Stimulated activated CD8-positive, alpha-beta memory T cell treated with anti-CD3 and anti-CD28 coated beads, Interleukin-12 subunit alpha, Interleukin-12 subunit beta, amount 100 ng/mL, for 4 hours (primary cell): ENCODE measurements at regions not wholly inside any gene's neighbourhood (a gene's known extent, or its start where the extent isn't known, plus 50 kb on each side); places are given as distances from the start of the nearest gene placed in this dataset.

Experiments
- DNase-seq: peaks from one replicate; pipeline ENCODE4 v3.0.0-alpha.2; 2020; ENCODE audit warnings: low read depth

DNA sequence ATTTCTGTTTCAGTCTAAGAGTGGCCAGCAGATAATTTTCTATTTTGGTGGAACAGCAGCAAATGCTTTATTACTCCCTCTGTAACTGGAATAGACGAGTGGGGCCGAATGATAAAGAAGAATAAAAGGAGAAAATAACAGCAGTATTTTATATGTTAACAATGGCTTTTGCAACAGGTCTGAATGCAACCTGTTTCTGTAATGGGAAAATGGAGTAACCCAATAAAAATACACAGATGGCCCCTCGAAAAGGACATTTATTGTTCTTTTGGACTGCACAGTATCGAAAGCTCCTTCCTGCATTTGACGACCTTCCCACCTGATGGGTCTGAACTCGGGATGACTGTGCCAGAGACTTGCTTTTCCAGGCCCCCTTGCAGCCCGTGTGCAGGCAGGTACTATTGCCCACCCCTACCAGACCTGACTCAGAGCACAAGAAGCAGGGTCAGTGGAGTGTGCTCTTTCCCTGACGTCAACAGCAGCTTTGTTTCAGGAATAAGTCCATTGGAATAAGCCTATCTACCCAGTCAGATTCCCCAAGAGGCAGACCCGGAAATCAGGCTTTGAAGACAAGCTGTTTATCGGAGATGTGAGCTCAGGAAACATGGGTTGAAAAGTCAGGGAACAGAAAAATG is 306.5 kb upstream of the NEBL start:
- DNase-seq, result no peak

DNA sequence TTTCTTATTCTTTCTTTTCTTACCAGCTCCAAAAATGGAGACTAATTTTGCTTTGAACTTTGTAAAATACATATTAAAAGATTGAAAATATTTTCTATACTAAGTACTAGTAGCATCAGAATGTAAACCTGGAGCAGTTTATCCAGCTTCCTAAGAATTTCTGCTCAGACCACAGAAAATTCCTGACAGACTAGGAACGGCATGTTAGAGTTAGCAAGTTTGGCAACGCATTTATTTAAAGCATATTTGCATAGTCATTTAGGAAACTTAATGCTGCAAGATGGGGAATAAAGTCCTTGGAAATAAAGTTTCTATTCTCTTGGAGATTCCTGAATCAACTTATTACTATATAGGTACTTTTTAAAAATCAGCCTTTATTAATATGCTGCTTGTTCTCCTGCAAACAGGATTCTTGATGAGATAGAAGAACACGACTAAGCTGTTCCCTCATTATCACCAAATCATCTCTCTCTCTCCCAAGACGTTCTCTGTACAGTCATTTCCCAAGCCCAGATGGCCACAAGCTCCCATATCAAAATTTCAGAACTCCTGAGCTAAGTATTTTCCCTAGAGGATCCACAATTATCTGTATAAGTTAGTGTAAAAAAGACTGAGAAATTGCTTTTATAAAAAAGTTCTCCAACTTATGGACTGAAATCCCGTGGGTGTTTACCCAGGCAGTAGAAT is 305.8 kb upstream of the NEBL start:
- DNase-seq, result no peak

DNA sequence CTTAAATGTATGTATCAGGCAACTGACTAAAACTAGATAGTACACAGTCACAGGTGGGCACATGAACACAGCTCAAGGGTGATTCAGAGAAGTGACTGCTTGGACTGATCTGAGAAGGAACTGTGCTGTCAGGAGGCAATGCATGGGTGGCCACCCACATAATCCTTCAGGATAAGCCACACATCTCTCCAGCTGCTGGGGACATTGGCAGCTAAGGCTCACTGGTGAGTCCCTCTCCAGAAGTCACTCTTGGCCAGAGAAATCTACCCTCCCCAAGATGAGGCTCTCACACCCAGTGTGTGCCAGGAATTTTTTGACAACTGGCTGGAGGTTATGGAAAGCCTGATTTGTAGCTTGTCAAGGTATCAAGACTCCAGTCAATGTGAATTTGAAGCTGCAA is 302.4 kb upstream of the NEBL start:
- no peak for DNase-seq

DNA sequence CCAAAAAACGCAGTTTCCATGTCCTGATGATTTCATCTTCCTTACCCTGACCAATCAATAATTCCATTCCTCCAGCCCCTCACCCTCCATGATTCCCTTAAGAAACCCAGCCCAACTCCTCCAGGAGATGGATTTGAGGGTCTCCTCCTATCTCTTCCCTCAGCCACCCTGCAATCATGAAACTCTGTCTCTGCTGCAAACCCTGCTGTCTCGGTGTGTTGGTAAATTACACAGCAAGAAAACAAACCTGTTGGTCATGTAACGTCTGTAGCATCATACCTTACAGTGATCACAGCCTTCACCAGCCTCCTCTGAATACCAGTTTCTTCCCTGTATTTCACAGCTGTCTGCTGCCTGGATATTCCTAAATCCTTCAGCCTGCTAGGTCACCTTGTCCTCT is 300.7 kb upstream of the NEBL start:
- no peak for DNase-seq

DNA sequence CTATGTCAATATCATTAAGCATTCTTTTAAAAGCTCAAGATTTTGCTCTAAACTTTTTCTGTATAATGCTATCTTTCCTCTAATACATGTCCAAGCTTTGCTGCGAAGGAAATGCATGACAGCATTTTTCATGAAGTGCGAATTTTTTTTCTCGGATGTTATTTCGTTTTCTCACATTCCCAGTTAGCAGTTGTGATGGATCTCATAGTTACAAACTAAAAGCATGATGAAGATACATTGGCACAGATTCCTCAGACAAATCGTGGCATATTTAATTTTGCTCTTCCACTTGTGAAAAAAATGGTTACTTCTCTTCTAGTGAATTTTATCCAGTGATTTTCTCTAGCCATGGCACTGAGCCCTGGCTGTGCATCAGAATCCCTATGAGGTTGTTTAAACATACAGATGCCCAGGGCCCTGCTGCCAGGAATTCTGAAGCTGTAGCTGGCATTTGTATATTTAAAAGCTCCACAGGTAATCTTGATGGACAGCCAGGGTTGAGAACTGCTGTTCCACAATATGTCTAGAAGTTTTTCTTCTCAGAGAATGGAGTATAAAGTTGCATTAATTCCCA is 299.8 kb upstream of the NEBL start:
- DNase-seq, result no peak

DNA sequence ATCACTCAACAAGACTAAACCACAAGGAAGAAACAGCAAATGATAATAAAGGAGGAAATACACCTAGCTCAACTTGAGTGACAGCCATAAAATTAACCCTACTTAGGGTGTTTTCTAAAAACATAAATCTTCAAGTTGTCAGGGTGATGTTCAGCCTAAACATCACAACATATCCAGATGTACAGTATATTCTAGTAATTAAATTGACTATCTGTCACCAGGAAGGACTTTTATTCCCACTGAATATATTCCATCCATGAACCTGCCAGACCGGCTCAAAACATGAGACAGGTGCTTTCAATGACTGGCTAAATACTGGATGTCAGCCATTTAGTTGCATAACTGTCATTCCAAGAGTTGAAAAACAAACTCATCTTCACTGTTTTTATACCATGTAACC is 298.1 kb upstream of the NEBL start:
- DNase-seq, result no peak

DNA sequence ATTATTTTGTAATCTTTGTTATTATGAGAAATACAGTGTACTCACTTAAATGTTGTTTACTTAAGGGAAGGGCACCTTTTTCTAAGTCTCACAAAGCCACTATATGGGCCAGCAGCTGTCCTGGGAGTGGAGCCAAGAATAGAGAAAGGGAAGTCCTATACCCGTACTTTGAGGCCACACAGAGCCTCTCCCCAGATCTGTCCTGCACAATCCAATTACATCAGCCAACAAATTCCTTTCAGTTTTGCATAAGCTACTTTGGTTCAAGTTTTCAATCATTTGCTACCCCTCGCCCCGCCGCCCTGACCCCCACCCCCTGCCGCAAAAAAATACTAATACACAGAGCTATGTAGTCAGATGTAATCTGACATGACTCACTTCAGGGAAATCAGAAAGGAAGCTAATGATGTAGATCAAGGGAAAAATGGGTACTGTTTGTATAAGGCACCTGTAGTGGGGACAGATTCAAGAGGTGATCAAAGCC is 297.4 kb upstream of the NEBL start:
- no peak for DNase-seq

DNA sequence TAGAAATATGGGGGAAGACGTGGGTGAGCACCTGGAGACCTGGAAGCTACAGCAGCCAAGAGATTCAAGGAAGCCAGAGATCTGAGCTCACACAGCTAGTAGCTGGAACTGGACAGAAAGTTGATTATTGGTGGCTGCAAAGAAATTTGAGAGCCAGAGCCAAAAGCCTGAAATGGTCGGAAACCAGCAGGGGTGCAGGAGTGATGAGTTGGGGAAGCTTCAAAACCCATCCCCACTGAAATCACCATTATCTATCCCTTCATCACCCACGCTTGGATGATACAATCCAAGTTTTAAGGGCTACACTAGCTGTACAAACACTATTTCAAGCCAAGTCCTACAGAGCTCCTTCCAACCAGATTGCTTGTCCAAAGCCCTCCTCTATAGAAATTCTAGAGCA is 296.1 kb upstream of the NEBL start:
- DNase-seq, result no peak

DNA sequence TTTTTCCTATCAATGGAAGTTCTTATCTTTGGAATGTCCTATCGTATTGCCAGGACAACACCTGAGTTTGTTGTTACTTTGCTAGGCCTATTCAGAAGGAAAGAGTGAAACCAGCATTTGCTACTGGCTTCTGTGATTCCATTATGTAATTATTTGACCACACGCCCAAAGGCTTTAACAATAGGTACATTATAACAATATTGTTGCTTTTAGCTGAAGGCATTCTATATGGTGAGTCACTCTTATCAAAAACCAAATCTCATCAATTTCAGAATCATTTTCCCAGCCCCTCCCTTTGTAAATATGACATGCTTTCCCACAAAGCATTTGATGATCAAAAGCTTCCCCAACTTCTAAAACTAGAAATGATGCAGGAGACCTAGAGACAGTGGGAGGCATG is 294.4 kb upstream of the NEBL start:
- DNase-seq, result no peak

DNA sequence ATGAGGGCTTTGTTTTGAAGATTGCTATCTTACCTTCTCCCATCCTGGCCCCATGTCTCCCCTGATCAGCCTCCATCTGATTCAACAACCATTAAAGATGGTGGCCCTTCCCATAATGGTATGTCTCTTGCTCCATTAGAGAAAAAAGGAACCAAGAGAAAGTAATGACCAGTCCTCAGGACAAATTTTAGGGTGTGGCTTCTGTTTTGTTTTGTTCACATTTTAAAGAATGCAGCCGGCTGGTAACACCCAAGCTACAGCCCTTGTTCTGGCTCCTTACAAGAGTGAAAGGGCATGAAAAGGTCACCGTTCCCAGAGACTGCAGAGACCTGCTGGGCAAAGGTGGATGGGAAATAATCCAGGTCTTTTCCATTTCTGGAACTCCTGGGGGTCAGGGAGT is 287.9 kb upstream of the NEBL start:
- no peak for DNase-seq

DNA sequence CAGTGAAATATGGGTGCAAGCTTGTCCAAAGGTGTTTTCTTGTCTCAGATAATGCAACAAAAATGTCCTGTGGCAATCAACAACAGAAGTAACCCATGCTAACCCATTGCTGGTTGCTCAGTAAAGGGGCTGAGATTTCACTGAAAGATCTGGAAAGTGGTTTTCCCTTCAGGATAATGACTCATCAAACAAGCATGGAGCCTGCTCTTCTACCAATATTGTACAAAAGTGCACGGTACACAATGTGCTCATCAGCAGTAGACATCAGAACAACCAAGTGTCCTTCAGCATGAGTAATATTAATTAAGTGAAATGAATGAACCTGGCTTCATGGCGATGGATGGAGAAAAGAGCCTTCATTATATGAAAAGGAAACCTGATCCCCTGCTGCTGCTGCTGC is 287.1 kb upstream of the NEBL start:
- no peak for DNase-seq

DNA sequence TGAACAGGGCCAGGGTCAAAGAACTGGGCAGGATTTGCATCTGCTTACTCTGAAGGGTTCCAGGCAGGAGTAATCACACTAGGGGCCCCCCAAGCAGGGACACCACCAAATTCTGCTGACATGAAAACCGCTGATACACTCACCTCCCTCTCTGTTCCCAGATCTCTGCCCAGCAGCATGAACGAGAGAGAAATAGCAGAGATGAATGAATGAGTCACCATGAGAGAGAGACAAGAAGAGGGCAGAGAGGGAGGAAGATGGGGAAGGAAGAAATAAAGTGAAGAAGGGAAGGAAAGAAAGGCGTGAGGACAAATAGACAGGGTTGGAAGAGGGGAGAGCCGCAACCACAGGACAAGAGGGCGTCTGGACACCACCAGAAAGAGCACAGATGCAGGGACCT is 285.9 kb upstream of the NEBL start:
- DNase-seq, result no peak

DNA sequence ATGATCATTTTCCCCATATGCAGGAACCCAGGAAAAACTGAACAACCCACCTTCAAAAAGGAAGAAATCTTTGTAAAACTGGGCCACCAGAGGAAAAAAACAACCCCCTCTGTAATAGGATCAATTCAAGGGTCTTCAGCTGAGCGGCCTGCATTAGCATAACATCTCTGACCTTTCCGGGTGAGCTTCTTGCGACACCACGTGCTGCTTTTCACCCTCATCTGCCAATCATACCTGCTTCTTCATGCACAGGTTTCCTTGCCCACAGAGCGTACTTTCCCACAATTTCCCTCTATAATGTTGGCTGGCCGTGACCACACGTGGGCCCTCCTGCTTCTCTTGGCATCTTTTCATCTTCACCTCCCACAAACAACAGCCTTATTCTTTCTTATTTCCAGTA is 284.3 kb upstream of the NEBL start:
- no peak for DNase-seq

DNA sequence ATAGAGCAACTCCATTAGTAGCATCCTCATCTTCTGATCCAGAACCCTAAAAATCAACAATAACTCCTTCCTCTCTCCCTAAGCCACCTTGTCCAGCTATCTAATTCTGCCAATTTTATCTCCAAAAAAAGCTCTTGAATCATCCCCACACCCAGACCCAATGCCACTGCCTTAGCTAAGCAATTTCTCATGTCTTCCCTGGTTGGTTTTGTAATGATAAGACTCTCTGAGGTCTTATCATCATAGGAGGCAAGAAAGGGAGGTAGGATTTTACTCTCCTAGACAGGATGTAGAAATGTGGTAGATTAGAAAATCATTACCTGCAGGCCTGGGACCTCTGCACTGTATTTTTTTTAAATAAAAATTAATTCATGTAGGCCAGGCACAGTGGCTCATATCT is 283.5 kb upstream of the NEBL start:
- no peak for DNase-seq

DNA sequence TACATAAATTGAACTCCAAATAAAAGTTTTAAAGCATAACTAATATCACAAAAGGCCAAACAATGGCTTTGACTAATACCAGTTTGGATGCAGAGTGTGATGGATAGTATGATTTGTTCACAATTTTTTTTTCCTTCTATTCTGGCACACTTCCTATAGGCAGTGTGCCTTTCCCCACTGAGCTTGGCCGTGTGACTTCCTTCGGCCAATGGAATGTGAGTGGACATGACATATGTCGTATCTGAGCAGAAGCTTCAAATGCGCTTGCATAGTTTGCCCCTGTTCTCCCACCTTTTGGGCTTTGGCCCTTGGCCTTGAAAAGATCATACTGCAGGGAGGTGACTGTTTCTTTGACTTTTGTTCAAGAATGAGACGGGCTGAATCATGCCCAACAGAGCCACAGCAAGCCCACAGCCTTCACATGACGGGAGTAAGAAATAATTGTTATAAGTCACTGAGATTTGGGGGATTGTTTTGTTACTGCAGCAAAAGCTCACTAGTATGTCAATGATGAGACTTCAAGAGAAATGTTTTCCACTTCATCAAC is 279.9 kb upstream of the NEBL start:
- DNase-seq, result no peak

DNA sequence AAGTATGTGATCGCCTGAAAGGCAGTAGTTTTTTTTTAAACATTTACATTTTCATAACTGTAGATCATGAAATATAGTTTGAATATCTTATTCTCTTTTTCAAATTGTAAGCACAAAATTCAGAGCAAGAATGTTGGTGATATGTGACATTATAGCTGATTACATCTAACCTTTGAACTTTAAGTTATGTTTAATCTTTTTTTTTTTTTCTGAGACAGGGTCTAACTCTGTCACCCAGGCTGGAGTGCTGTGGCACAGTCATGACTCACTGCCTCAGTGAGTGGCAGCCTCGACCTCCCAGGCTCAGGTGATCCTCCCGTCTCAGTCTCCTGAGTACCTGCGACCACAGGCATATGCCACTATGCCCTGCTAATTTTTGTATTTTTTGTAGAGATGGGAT is 278.7 kb upstream of the NEBL start:
- no peak for DNase-seq

DNA sequence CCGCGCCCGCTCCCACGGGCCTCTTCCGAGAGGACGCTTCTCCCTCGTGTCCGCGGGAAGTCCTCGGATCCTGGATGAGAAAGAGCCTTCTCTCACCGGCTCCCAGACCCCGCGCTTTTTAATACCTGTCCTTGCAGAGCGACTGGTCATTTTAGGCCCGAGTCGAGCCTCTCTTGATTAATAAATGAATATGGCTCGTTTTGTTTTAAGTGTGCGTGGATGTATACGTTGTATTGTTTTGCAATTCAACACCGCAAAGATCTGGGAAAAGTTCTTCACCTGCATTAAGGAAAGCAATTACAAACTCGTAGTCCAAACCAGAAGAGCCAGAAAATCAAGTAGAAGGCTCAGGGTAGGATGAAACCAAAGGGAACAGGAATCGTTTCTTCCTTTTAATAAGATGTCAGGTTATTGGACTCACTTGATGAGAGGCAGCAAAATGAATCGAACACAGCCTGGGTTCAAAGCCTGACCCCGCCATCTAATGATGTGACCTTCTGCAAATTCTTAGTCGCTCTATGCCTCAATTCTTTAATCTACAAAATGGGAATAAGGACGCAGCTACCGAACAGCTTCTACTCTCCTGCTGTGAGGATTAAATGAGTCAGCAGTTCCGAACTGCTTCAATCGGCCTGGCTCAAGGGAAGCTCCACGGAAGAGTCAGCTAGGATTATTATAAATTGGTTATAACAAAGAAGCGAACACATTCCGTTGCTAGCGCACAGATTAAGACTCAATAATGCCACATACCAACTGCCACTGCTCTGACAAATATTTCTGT is 277.8 kb upstream of the NEBL start:
- no peak for DNase-seq

DNA sequence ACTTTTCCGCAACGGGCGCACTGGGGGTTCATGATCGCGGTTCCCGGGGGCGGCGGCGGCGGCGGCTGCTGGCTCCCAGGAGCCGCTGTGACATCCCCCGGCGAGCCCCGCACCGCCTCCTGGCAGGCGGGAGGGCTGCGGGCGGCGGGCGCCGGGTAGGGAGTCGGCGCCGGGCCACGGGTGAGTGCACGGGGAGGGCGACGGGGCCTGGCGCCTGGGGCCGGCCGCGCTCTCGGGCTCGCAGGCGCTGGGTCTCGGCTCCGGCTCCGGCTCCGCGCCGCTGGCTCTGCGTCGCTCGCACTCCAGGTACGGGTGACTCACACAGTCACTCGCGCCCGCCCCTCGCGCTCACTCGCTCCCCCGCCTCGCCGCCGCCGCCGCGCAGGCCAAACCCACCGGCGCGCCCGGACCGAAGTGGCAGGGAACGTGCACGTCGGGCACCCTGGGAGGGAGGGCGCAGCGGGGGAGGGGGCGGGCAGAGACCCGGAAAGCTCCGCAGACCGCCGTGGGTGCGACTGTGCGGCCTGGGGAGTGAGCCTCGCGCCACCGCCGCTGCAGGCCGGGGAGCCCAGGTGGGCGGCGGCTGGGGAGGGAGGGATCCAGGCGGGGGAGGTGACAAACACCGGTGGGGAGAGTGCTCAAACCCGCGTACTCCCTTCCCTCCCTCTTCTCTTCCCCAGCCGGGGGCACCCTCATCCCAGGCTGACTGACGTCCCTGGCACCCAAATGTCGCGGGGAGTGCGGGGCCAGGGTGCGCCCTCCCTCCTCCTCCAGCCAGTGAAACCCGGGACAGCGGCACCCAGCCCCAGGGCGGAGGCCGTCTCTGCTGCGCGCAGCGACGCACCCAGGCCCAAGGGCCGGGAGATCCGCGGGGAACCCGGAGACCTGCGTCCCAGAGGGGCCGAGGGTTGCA is 276.9 kb upstream of the NEBL start:
- peak; percentile 2 for DNase-seq

DNA sequence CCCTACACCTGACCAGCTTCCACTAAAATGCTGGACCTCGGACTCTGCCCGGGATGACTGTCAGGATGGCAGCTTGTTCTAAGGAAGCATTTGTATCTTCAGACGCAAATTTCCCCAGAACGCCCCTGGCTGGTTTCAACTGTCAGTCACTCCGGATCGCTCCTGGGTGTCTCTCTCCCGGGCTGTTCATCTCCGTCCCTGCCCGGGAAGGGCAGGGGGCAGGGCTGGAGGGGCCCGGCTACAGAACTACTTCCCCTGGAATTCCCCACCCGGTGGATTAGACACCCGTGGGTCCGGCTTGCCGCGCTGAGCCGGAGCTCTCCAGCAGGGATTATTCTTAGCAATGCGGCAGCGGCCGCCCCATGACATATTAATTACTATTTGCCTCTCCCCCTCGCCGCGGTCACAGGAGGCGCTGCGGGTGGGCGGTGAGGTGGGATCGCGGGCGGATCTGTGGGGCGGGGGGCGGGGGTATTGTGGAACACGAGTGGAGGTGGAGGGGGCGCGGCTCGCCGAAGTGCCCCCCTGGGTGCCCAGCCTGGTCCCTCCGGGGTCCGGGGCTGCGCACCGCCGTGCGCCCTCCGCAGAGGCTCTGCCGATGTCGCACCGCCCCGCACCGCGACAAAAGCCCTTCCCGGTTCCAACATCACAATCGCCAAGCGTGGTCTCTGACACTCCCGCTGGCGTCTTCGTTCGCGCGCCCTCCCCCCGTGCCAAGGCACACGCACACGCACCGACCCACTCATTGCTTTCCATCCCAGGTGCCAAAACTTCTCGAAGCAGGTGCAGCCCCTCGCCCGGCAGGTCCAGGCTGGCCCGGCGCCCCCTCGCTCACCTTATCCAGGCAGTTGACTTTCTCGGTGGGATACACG is 276.1 kb upstream of the NEBL start:
- DNase-seq, result no peak

DNA sequence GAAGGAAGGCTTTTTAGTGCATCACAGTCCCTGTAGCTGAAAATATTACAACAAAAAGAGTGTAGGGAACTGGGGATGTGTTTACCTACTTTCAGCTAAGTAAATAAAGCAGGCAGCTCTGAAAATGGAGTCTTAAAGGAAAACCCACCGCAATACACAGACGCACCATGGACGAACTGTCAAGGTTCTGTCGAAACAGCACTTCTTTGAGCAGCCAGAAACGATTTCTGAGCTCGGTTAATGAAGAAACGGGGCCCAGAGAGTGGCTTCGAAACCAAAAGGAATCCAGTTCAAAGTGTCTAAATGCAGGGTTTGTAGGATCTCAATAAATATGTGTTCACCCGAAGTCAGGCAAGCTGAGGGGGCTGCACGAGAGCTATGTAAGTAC is 275.4 kb upstream of the NEBL start:
- no peak for DNase-seq
